Endothelial cell of umbilical vein (primary cell): ENCODE measurements at regions not wholly inside any gene's neighbourhood (a gene's known extent, or its start where the extent isn't known, plus 50 kb on each side); places are given as distances from the start of the nearest gene placed in this dataset.

Source experiments
- BruUV-seq: library from RNA; stranded (reverse); fragments of 400-500 nt; replicated peaks from 2 replicates; lab custom pipeline; 2021; lab: Mats Ljungman, UMichigan
- CTCF ChIA-PET: fragments of 300-600, 350-600 bp; sonication (Branson Sonifier 250); formaldehyde crosslinking; loops from one replicate; lab custom pipeline; 2021; ENCODE audit warnings: antibody characterized with exemption, inconsistent platforms; lab: Charles Lee
- POLR2A ChIA-PET: fragments of 300-600, 350-600 bp; sonication (Branson Sonifier 250); formaldehyde crosslinking; loops from one replicate; lab custom pipeline; 2021; ENCODE audit warnings: antibody characterized with exemption, inconsistent platforms; lab: Charles Lee
- DNase-seq: peaks from one replicate; pipeline ENCODE4 v3.0.0-alpha.2; 2011; ENCODE audit warnings: low read depth, low spot score
- FAIRE-seq: peaks from 2 replicates; lab custom pipeline; 2011; peaks lifted over from hg19 to GRCh38; lab: Jason Lieb, UNC
- H2AFZ ChIP-seq: 2 replicates; pipeline ENCODE4 v1.6.0; 2012; ENCODE audit warnings: low read depth, low read length, control low read depth, inconsistent platforms
- H3K27ac ChIP-seq: 2 replicates; pipeline ENCODE4 v1.5.1; 2011; ENCODE audit warnings: low read depth, mild to moderate bottlenecking, control low read depth, low read length, moderate library complexity; ENCODE audit not compliant: insufficient read depth
- H3K27me3 ChIP-seq, 2 experiments: 2 replicates each; pipeline versions ENCODE4 v1.6.0 to v1.6.1; 2011; ENCODE audit warnings: low read length in 2 of 2, mixed read lengths in 1 of 2; ENCODE audit not compliant: control insufficient read depth in 2 of 2, insufficient read depth in 2 of 2
- H3K36me3 ChIP-seq, 2 experiments: 2 replicates in 1 of 2; 3 replicates in 1 of 2; pipeline ENCODE4 v1.5.1; 2011; ENCODE audit warnings: low read length in 2 of 2, mild to moderate bottlenecking in 1 of 2, moderate library complexity in 1 of 2; ENCODE audit not compliant: control insufficient read depth in 2 of 2, insufficient read depth in 2 of 2; ENCODE audit errors: extremely low read depth in 1 of 2
- H3K4me1 ChIP-seq: 3 replicates; pipeline ENCODE4 v1.5.1; 2011; ENCODE audit warnings: mild to moderate bottlenecking, low read length; ENCODE audit not compliant: control insufficient read depth, insufficient read depth; ENCODE audit errors: extremely low read depth
- H3K4me2 ChIP-seq: 2 replicates; pipeline ENCODE4 v1.6.1; 2011; ENCODE audit warnings: low read length, control low read depth, mixed read lengths; ENCODE audit not compliant: insufficient read depth
- H3K4me3 ChIP-seq, 3 experiments: fragments of 200-600 bp in 1 of 3; sonication (generic), shearing (Covaris generic) in 1 of 3; replicated peaks in 1 of 3; 2 replicates each; pipeline ENCODE4 v1.5.1; 2011 to 2016; ENCODE audit warnings: control low read depth in 3 of 3, low read length in 3 of 3, mild to moderate bottlenecking in 2 of 3, inconsistent platforms in 1 of 3, low read depth in 1 of 3, moderate library complexity in 1 of 3; ENCODE audit not compliant: insufficient read depth in 1 of 3
- H3K79me2 ChIP-seq: 2 replicates; pipeline ENCODE4 v1.6.0; 2012; ENCODE audit warnings: low read length, inconsistent platforms; ENCODE audit not compliant: control insufficient read depth, insufficient read depth
- H3K9ac ChIP-seq: replicated peaks from 2 replicates; pipeline ENCODE3; 2011; ENCODE audit warnings: low read length, control low read depth; ENCODE audit not compliant: insufficient read depth; ENCODE audit errors: extremely low read depth
- H3K9me1 ChIP-seq: replicated peaks from 3 replicates; pipeline ENCODE4 v1.6.0; 2011; ENCODE audit warnings: mild to moderate bottlenecking, low read length; ENCODE audit not compliant: control insufficient read depth, insufficient read depth; ENCODE audit errors: extremely low read depth
- H3K9me3 ChIP-seq: replicated peaks from 2 replicates; pipeline ENCODE4 v1.5.1; 2012; ENCODE audit warnings: low read length, inconsistent platforms; ENCODE audit not compliant: control insufficient read depth, insufficient read depth
- H4K20me1 ChIP-seq: replicated peaks from 2 replicates; pipeline ENCODE3; 2011; ENCODE audit warnings: mild to moderate bottlenecking, low read length; ENCODE audit not compliant: control insufficient read depth, insufficient read depth; ENCODE audit errors: extremely low read depth
- EZH2 ChIP-seq: IDR thresholded peaks from 2 replicates; pipeline ENCODE4 v1.6.1; 2012; ENCODE audit warnings: borderline replicate concordance, low read depth, mild to moderate bottlenecking, moderate library complexity, low read length, inconsistent platforms; ENCODE audit not compliant: severe bottlenecking
- FOS ChIP-seq: IDR thresholded peaks from 2 replicates; pipeline ENCODE4 v1.6.1; 2011; ENCODE audit warnings: mild to moderate bottlenecking, low read length, moderate library complexity, borderline replicate concordance; ENCODE audit not compliant: insufficient read depth
- GATA2 ChIP-seq: IDR thresholded peaks from 2 replicates; pipeline ENCODE4 v1.7.0; 2011; ENCODE audit warnings: low read depth, mild to moderate bottlenecking, moderate library complexity, mixed read lengths, low read length; ENCODE audit not compliant: insufficient read length, insufficient read depth
- MYC ChIP-seq: IDR thresholded peaks from one replicate; pipeline ENCODE4 v1.6.1; 2011; ENCODE audit warnings: mild to moderate bottlenecking, low read depth, low read length
- POLR2A ChIP-seq: IDR thresholded peaks from 2 replicates; pipeline ENCODE4 v1.6.1; 2012; ENCODE audit warnings: low read depth, mild to moderate bottlenecking, control low read depth, low read length
- POLR2AphosphoS5 ChIP-seq: IDR thresholded peaks from 2 replicates; pipeline ENCODE4 v1.6.1; 2012; ENCODE audit warnings: low read depth, mild to moderate bottlenecking, control low read depth, low read length, moderate library complexity; ENCODE audit not compliant: insufficient read depth
- dilution Hi-C: fragments of 300-500 bp; cut with MboI; formaldehyde crosslinking; loops from one replicate; pipeline ENCODE4 v1.15.0; 2019; ENCODE audit warnings: low sequenced_read_pairs; ENCODE audit not compliant: extremely low pct_ligation_motif_present
- intact Hi-C: fragments of 100-400 bp; cut with micrococcal nuclease; formaldehyde crosslinking; loops from one replicate; pipeline ENCODE4 v1.10.0; 2022
- TF ChIP-seq, protein P1 (sequence below), 2 donors: IDR thresholded peaks; 1 replicate in 1 of 2; 2 replicates in 1 of 2; pipeline ENCODE4 v1.5.1; 2011; ENCODE audit warnings: low read length in 2 of 2, mild to moderate bottlenecking in 2 of 2, moderate library complexity in 2 of 2, control low read depth in 1 of 2, inconsistent platforms in 1 of 2, low read depth in 1 of 2; ENCODE audit not compliant: insufficient read depth in 1 of 2; ENCODE audit errors: extremely low read depth in 1 of 2
- TF ChIP-seq, protein P2 (sequence below): IDR thresholded peaks from 2 replicates; pipeline ENCODE4 v1.6.1; 2011; ENCODE audit not compliant: insufficient read depth, insufficient read length

DNA sequence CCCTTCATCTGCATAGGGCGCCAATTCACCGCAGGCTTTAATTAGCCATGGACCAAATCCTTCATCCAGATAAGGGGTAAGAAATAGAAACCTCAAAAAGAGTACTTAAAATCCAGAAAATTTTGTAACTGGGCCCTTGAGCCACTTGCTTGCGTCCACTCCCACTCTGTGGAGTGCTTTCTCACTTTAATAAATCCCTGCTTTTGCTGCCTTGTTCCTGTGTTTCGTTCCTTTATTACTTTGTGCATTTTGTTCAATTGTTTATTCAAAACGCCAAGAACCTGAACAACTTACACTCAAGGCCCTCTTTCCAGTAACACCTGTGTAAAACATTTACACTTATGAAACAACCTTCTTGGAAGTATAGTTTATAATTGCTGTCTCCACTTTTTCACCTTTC is 66.5 kb downstream of the HMHB1 start:
- no peaks in the 10 kb centered on the region for H3K79me2 ChIP-seq
- H3K27me3 ChIP-seq = peaks cover 0 to 2% of the 10 kb centered on the region in 2 experiments
- no peak overlapping the region for H3K9ac ChIP-seq
- ChIA-PET CTCF (interaction anchor here (1.9 kb wide), 1 partner anchor 11 kb away, joined by 6 read pairs; no protein-coding TSS in a partner anchor), POLR2A (no interaction called here)
- H3K9me1 ChIP-seq = no peaks in the 10 kb centered on the region
- no peaks in the 10 kb centered on the region for H3K9me3 ChIP-seq
- H3K4me1 ChIP-seq = no peaks in the 10 kb centered on the region
- FAIRE-seq (peak; percentile 52), DNase-seq (no peak)
- intact Hi-C loops = no loop called here
- dilution Hi-C loops = no loop called here
- BruUV-seq = no TSS peak
- no peak overlapping the region for H3K27ac ChIP-seq
- H2AFZ ChIP-seq = no peak overlapping the region
- no peaks in the 10 kb centered on the region for H3K36me3 ChIP-seq
- H3K4me2 ChIP-seq = no peak overlapping the region
- TF ChIP-seq POLR2A (no peak), EZH2 (no peak), MYC (no peak), FOS (no peak), GATA2 (no peak), POLR2AphosphoS5 (no peak)
- TF ChIP-seq, protein P1, sequence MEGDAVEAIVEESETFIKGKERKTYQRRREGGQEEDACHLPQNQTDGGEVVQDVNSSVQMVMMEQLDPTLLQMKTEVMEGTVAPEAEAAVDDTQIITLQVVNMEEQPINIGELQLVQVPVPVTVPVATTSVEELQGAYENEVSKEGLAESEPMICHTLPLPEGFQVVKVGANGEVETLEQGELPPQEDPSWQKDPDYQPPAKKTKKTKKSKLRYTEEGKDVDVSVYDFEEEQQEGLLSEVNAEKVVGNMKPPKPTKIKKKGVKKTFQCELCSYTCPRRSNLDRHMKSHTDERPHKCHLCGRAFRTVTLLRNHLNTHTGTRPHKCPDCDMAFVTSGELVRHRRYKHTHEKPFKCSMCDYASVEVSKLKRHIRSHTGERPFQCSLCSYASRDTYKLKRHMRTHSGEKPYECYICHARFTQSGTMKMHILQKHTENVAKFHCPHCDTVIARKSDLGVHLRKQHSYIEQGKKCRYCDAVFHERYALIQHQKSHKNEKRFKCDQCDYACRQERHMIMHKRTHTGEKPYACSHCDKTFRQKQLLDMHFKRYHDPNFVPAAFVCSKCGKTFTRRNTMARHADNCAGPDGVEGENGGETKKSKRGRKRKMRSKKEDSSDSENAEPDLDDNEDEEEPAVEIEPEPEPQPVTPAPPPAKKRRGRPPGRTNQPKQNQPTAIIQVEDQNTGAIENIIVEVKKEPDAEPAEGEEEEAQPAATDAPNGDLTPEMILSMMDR (IDR thresholded peaks at IDR 0.05; ENCODE audit: extremely low read depth in 1 of 2, insufficient read depth in 1 of 2, low read depth in 1 of 2, low read length in 2 of 2) = no peak
- TF ChIP-seq, protein P2, sequence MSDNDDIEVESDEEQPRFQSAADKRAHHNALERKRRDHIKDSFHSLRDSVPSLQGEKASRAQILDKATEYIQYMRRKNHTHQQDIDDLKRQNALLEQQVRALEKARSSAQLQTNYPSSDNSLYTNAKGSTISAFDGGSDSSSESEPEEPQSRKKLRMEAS = no peak
- no peak overlapping the region for H3K4me3 ChIP-seq
- H4K20me1 ChIP-seq = no peaks in the 10 kb centered on the region
